Lower leg skin (tissue), 3 donors: ENCODE measurements at regions not wholly inside any gene's neighbourhood (a gene's known extent, or its start where the extent isn't known, plus 50 kb on each side); places are given as distances from the start of the nearest gene placed in this dataset.

Source experiments
- CTCF ChIP-seq, 3 donors: fragments of 450-650 bp; IDR thresholded peaks; one replicate each; pipeline ENCODE4 v1.5.1; 2016; ENCODE audit warnings: antibody characterized with exemption in 3 of 3, mild to moderate bottlenecking in 3 of 3, moderate library complexity in 2 of 3
- POLR2A ChIP-seq, 2 donors: fragments of 450-650 bp; IDR thresholded peaks; one replicate each; pipeline ENCODE4 v1.6.1; 2016 to 2017; ENCODE audit warnings: antibody characterized with exemption in 2 of 2, mild to moderate bottlenecking in 1 of 2, moderate library complexity in 1 of 2

GRCh38 chr4:148808416-148808815, 366.2 kb upstream of the NR3C2 start:
- TF ChIP-seq POLR2A (IDR thresholded peaks at IDR 0.05) (no peak), CTCF (IDR thresholded peaks at IDR 0.05) (no peak)
